ENCODE measurements at regions not wholly inside any gene's neighbourhood (a gene's known extent, or its start where the extent isn't known, plus 50 kb on each side); places are given as distances from the start of the nearest gene placed in this dataset.

- no peak overlapping the region for H2AFZ ChIP-seq (ENCODE audit: low read length)
- H3K9me2 ChIP-seq (replicated peaks; ENCODE audit: insufficient read depth, low read length) = no peaks in the 10 kb centered on the region
- TF ChIP-seq CTCF (IDR thresholded peaks at IDR 0.05; ENCODE audit: low read length) = no peak
- no peak for TF ChIP-seq EZH2phosphoT487 (IDR thresholded peaks at IDR 0.05; ENCODE audit: low read length)
- no peak for TF ChIP-seq EZH2 (optimal IDR thresholded peaks at IDR 0.05; ENCODE audit: low read depth, low read length)
- no peak overlapping the region for H3K4me2 ChIP-seq (ENCODE audit: low read depth, low read length)
- no peak overlapping the region for H3K4me3 ChIP-seq (ENCODE audit: low read length)
- no peaks in the 10 kb centered on the region for H3F3A ChIP-seq (ENCODE audit: insufficient read depth, low read length)
- no peaks in the 10 kb centered on the region for H3K79me2 ChIP-seq (ENCODE audit: low read length)
- H3K27me3 ChIP-seq (replicated peaks; ENCODE audit: insufficient read depth, low read length) = no peaks in the 10 kb centered on the region
- no peaks in the 10 kb centered on the region for H4K20me1 ChIP-seq (ENCODE audit: insufficient read depth, low read length)
- no peak overlapping the region for H3K9ac ChIP-seq (ENCODE audit: low read length)
- H3K4me1 ChIP-seq (ENCODE audit: low read length) = no peaks in the 10 kb centered on the region
- H3K36me3 ChIP-seq (replicated peaks; ENCODE audit: insufficient read depth, low read length) = no peaks in the 10 kb centered on the region
- DNase-seq = no peak
- H3K27ac ChIP-seq (ENCODE audit: low read length) = no peak overlapping the region
- no peaks in the 10 kb centered on the region for H3K9me3 ChIP-seq (replicated peaks; ENCODE audit: insufficient read depth, low read length)
Measured at GRCh38 chr7:135831455-135832195, 83.0 kb upstream of the FAM180A start.

DNA sequence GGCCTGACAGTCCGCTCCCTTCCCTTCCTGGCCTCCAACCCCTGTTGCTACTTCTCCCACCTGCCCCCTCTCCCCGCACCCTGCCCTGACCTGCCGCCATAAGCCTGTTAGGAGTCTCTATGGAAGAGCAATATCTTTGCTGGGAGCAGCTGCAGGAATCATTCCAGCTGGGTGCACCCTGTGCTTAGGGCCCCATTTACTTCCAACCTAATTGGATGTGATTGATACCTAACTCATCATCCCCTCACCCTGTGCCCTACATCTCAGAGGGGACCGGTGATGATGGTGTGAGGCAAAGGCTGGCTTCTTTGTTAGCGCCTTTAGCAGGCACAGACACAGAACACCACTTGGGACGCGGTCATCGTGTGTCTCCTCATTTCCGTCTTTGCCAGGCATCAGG, 80.0 kb upstream of the FAM180A start:
- Histone ChIP-seq H2AFZ (ENCODE audit: low read length) (no peak overlapping the region), H3K4me2 (ENCODE audit: low read depth, low read length) (no peak overlapping the region), H3K36me3 (replicated peaks; ENCODE audit: insufficient read depth, low read length) (no peaks in the 10 kb centered on the region), H3K9me3 (replicated peaks; ENCODE audit: insufficient read depth, low read length) (no peaks in the 10 kb centered on the region), H3F3A (ENCODE audit: insufficient read depth, low read length) (no peaks in the 10 kb centered on the region), H3K4me3 (ENCODE audit: low read length) (no peak overlapping the region), H3K27ac (ENCODE audit: low read length) (no peak overlapping the region), H4K20me1 (ENCODE audit: insufficient read depth, low read length) (no peaks in the 10 kb centered on the region), H3K9ac (ENCODE audit: low read length) (no peak overlapping the region), H3K4me1 (ENCODE audit: low read length) (no peaks in the 10 kb centered on the region), H3K79me2 (ENCODE audit: low read length) (no peaks in the 10 kb centered on the region), H3K9me2 (replicated peaks; ENCODE audit: insufficient read depth, low read length) (no peaks in the 10 kb centered on the region), H3K27me3 (replicated peaks; ENCODE audit: insufficient read depth, low read length) (no peaks in the 10 kb centered on the region)
- no peak for DNase-seq
- TF ChIP-seq CTCF (IDR thresholded peaks at IDR 0.05; ENCODE audit: low read length) (no peak), EZH2 (optimal IDR thresholded peaks at IDR 0.05; ENCODE audit: low read depth, low read length) (no peak), EZH2phosphoT487 (IDR thresholded peaks at IDR 0.05; ENCODE audit: low read length) (no peak)

DNA sequence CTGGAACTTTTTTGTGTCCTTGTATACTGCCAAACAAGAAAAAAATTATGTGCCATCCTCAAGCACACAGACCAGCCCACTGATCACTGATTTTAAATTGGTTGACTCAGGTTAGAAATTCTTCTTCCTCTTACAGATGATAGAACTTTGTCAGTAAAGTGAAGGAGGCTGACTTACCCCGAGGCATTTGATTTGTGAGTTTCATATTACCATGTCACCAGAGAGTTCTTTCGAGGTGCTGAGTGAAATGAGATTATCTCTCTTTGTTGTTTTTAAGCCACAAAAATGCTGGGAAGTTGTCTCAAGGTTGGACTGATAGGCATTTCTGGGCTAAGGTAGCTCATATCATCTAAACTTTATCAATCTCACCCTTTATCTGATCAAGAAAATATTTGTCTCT, 78.8 kb upstream of the FAM180A start:
- no peaks in the 10 kb centered on the region for H3K79me2 ChIP-seq (ENCODE audit: low read length)
- no peaks in the 10 kb centered on the region for H4K20me1 ChIP-seq (ENCODE audit: insufficient read depth, low read length)
- no peak overlapping the region for H3K4me3 ChIP-seq (ENCODE audit: low read length)
- H3K9me3 ChIP-seq (replicated peaks; ENCODE audit: insufficient read depth, low read length) = no peaks in the 10 kb centered on the region
- no peak overlapping the region for H3K4me2 ChIP-seq (ENCODE audit: low read depth, low read length)
- no peak overlapping the region for H3K9ac ChIP-seq (ENCODE audit: low read length)
- TF ChIP-seq CTCF (IDR thresholded peaks at IDR 0.05; ENCODE audit: low read length) = no peak
- TF ChIP-seq EZH2phosphoT487 (IDR thresholded peaks at IDR 0.05; ENCODE audit: low read length) = no peak
- no peak for TF ChIP-seq EZH2 (optimal IDR thresholded peaks at IDR 0.05; ENCODE audit: low read depth, low read length)
- H3K4me1 ChIP-seq (ENCODE audit: low read length) = no peaks in the 10 kb centered on the region
- H3K9me2 ChIP-seq (replicated peaks; ENCODE audit: insufficient read depth, low read length) = no peaks in the 10 kb centered on the region
- H3K27ac ChIP-seq (ENCODE audit: low read length) = no peak overlapping the region
- no peak overlapping the region for H2AFZ ChIP-seq (ENCODE audit: low read length)
- no peaks in the 10 kb centered on the region for H3K27me3 ChIP-seq (replicated peaks; ENCODE audit: insufficient read depth, low read length)
- no peaks in the 10 kb centered on the region for H3K36me3 ChIP-seq (replicated peaks; ENCODE audit: insufficient read depth, low read length)
- no peak for DNase-seq
- no peaks in the 10 kb centered on the region for H3F3A ChIP-seq (ENCODE audit: insufficient read depth, low read length)

Measured in MM.1S (cell line).